ENCODE measurements at regions not wholly inside any gene's neighbourhood (a gene's known extent, or its start where the extent isn't known, plus 50 kb on each side); places are given as distances from the start of the nearest gene placed in this dataset.

- TF ChIP-seq CREB5 (CRISPR knock-in tag; IDR thresholded peaks at IDR 0.05; ENCODE audit: low read depth) (no peak), OSR1 (CRISPR knock-in tag; IDR thresholded peaks at IDR 0.05) (no peak), PATZ1 (CRISPR knock-in tag; IDR thresholded peaks at IDR 0.05; ENCODE audit: borderline replicate concordance) (no peak), ARNTL (CRISPR knock-in tag; IDR thresholded peaks at IDR 0.05; ENCODE audit: borderline replicate concordance, low read depth) (no peak), ZFP3 (CRISPR knock-in tag; IDR thresholded peaks at IDR 0.05) (no peak), TOX (CRISPR knock-in tag; IDR thresholded peaks at IDR 0.05; ENCODE audit: borderline replicate concordance) (no peak), ZNF8 (CRISPR knock-in tag; IDR thresholded peaks at IDR 0.05) (no peak), CSDC2 (CRISPR knock-in tag; IDR thresholded peaks at IDR 0.05) (no peak)
These were observed 114.5 kb upstream of the NCOR2 start for GRCh38 chr12:124681779-124682391.

All from SK-N-SH treated with all-trans-retinoic acid at 6 μM for 48 hours (cell line).